ENCODE measurements at regions not wholly inside any gene's neighbourhood (a gene's known extent, or its start where the extent isn't known, plus 50 kb on each side); places are given as distances from the start of the nearest gene placed in this dataset.

DNA sequence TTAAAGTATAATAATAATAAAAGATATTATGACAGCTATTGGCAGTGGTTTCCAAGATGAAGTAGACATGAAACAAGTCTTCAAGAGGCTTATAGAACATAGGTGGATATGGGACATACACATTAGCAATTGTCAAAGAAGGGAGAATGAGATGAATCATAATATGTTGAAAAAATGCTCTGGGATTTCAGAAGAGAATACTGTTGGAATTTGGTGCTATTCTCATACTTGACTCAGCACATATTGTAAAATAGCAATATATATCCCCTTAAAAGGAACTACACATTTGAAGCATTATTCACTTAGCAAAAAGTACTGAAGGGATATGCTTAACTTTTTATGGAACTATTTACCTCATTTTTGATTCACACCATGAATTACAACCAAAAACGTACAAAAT is 577.2 kb upstream of the PCDH15 start:
- DNase-seq (ENCODE audit: low spot score): no peak

DNA sequence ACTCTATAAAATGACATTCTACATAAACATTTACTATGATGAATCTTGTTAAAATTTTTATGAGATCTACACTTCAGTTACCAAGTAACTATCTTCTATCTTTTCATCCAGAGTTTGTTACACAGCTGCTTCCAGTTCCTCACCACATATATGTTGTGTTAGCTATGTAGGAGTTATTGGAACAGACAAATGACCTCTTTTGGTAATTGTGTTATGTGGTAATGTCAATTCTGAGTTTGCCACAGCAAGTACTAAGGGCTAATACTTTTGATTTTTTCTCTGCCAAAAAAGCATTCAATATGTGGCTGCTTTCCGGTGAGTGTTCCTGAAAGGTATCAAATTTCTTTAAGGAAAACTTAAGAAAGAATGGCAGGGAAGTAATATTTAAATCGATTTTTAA is 573.9 kb upstream of the PCDH15 start:
- no peak for ATAC-seq (ENCODE audit: low FRiP score)
- no peak for TF ChIP-seq CTCF (IDR thresholded peaks at IDR 0.05)
- DNase-seq (ENCODE audit: low spot score): no peak

More for the DNA sequence above, 577.2 kb upstream of the PCDH15 start:
- no peak for ATAC-seq (ENCODE audit: low FRiP score)
- TF ChIP-seq CTCF (IDR thresholded peaks at IDR 0.05): no peak

DNA sequence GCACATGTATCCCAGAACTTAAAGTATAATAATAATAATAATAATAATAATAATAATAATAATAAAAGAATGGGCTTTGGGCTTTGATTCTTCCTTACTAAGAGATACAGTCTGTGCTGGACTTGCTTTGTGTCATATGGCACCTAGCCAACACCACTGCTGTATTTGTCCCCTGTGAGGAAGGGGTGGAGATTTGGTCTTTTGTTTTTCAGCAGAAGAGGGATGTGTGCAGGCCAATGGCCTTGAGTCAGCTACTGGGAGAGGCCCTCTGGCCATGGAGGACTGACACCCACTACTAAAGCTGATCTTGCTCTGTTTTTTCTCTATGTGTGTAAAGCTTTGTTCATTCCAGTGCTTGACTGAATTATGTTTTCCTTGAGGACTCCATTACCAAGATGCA is 573.0 kb upstream of the PCDH15 start:
- no peak for TF ChIP-seq CTCF (IDR thresholded peaks at IDR 0.05)
- DNase-seq (ENCODE audit: low spot score): no peak

DNA sequence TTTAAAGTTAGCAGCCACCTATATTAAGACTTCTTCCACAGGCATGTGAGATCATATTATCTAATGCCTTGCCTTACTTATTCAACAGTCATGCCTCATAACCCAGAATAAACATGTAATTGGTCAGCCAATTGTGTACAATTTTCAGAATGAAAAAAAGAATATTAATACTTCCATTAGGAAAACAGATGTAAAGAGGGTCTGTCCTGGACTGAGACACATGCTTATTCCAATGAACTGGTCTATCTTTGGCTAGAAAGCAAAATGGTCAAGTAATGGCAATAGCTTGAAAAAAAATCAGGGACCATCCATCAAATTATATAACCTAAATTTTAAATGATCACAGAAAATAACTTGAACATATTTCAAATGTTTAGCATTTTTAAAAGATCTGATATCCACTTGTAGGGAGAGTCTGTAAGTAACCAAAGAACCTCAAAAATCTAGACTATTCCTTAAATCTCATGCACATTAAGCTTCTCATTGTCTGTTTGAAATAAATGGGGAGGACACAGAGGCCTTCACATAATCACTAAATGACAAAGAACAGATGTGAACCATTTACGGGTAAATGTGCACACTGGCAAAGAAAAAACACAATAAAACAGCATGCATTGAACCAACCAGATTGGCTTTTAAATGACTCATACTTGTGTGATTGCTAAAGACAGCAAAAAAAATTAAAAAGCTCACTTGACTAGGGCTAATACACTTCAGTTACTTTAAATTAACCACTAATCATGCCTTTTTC is 568.8 kb upstream of the PCDH15 start:
- no peak for TF ChIP-seq CTCF (IDR thresholded peaks at IDR 0.05)
- DNase-seq (ENCODE audit: low spot score): no peak
- ATAC-seq (ENCODE audit: low FRiP score): no peak

More for the DNA sequence above, 573.0 kb upstream of the PCDH15 start:
- no peak for ATAC-seq (ENCODE audit: low FRiP score)

DNA sequence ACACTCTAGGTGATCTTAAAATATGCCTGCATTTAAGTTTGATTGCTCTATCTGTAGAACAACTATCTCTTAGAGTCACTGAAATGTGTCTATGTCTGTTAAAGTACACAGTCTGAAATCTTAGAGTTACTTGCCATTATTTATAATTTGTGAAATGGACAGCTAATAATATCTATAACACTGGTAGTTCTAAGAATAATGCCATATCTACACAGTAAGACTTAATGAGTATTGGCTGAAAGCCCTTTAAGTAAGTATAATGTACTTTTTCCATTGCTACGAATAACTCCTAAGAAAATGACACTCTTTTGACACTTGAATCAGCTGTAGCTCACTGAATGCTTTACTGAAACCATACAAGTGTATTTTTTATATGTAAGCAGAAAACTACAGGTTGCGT is 567.4 kb upstream of the PCDH15 start:
- TF ChIP-seq CTCF (IDR thresholded peaks at IDR 0.05): no peak
- ATAC-seq (ENCODE audit: low FRiP score) (no peak), DNase-seq (ENCODE audit: low spot score) (no peak)

DNA sequence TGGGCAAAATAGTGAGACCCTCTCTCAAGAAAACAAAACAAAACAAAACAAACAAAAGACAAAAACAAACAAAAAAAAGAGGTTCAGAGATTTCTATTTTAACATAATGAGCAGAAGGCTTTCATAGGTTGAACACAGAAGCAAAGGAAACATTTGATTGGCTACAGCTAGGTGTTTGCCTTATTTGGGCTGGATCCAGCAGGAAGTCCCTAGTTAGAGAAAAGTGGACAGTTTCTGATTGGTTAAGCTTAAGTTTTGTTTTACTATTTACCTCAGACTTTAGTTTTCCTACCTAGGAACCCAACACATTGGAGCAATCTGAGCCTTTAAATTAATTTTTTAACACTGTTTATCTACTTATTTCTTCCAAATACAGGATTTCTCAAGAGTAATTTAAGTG is 566.5 kb upstream of the PCDH15 start:
- TF ChIP-seq CTCF (IDR thresholded peaks at IDR 0.05): no peak
- ATAC-seq (ENCODE audit: low FRiP score) (no peak), DNase-seq (ENCODE audit: low spot score) (no peak)

DNA sequence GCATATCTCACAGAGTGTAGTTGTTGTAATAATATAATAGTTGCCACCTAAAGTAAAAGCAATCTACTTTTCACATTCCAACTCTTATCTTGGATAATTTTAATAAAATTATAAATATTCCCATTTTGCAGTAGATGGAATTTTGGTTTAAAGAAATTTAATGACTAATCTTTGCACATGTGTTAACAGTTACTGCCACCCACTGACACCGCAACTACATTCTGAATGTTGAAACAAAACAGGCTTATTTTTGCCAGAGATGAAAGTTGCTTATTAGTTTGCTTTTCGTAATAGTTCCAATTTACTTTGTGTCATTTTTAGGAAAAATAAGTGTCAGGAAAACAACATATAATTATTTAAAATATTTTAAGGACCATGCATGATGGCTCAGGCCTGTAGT is 557.5 kb upstream of the PCDH15 start:
- ATAC-seq (ENCODE audit: low FRiP score): no peak
- DNase-seq (ENCODE audit: low spot score): no peak
- no peak for TF ChIP-seq CTCF (IDR thresholded peaks at IDR 0.05)

Measured in omental fat pad (tissue), 3 donors.